ENCODE measurements at regions not wholly inside any gene's neighbourhood (a gene's known extent, or its start where the extent isn't known, plus 50 kb on each side); places are given as distances from the start of the nearest gene placed in this dataset.
A peak's percentile ranks its signal among the peaks of the same experiment; 100 is the strongest.
"Not testable (repeated sequence)": the region's sequence is repeated elsewhere in the genome, so short reads cannot be mapped to it uniquely, and the experiment has no call there.

DNA sequence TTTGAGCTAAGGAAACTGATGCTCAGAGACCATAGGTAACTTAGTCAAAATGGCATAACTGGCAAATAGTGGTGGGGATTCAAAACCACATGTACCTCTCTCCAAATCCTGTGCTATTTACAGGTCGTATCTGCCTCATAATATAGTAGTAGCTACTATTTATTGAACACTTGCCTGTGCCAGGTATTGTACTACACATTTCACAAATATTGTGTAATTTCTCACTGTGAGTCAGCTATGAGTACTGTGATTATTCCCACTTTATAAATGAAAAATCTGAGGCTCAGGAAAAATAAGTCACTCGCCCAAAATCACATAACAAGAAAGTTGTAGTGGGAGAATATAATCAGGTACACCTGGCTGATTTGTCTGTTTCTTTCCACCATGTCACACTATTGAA, 199.8 kb upstream of the FAT3 start:
- DNase-seq: no peak

DNA sequence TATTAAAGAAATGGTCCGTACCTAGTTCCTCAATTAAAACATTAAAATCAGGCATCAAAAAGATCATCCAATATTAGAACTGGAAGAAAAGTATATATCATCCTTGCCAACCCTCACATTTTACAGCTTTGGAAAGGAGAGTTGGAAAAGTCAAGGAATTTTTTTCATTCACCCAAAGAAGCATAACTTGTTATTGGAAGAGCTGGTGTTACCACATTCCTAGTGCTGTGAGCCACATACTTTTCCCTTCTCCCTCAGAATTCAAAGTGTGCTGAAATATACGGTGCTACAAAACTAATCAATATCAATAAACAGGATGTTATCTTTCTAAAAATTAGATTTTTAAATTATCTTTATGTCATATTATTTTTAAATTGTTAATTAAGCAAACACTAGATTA, 202.1 kb upstream of the FAT3 start:
- no peak for DNase-seq

DNA sequence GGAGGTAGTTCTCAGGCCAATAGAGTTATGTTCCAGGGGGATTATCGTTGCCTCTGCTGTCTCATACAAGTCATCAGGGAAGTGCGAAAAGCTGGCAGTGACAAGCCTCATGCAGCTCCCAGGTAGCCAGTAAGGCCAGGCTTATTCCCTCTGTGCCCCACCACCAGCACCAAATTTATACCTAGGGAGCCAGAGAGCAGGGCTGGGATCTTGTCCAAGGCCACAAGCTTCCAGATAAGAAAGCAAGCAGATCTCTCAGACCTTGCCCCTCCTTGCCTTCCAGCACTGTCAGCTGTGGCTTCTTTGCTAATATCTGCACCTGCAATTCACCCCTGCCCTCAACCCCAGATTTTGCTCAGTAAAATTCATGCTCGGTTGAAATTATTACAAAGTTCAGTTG, 206.3 kb upstream of the FAT3 start:
- no peak for DNase-seq

DNA sequence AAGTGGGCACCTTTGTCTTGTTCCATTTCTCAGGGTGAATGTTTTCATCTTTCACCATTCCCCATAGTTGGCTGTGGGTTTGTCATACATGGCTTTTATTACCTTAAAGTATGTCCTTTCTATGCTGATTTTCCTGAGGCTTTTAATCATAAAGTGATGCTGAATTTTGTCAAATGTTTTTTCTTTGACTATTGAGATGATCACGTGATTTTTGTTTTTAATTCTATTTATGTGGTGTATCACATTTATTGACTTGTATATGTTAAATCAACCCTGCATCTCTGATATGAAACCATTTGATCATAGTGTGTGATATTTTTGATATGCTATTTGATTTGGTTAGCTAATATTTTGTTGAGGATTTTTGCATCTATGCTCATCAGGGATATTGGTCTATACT, 216.4 kb upstream of the FAT3 start:
- no peak for DNase-seq

DNA sequence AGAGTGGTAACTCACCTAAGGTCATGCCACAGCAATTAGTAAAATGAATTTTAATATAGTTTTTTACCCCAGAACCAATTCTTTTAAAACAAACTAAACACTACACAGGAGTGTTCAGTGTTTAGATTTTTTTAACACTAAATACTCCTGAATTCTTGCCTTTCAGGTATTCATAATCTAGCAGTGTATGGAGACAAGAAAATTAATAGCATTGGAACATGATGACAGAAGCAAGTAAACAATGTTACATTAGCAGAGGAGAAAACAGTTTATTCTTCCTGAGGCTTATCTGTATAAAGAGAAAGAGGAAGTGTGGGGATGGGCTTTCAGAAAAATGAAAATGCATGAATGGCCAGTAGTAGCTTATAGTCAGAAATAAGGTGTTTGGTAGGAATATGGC, 222.1 kb upstream of the FAT3 start:
- no peak for DNase-seq

DNA sequence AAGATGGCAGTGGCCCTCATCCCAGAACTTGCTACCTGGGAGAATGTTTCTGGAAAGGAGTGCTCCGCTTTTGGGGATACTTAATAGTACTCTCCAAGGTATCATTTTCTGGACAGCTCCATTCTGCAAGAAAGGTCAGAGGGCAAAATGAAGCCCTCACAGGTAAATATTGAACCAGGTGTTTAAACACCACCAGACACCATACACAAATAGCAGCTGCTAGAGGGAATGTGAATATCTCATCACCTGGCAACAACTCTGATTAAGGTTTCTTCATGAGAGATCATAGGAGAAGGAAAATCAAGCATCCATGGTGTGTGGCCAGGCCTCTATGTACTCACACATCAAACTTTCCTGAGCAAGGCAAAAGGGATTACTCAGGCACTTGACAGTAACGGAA, 226.1 kb upstream of the FAT3 start:
- DNase-seq: peak; percentile 60

DNA sequence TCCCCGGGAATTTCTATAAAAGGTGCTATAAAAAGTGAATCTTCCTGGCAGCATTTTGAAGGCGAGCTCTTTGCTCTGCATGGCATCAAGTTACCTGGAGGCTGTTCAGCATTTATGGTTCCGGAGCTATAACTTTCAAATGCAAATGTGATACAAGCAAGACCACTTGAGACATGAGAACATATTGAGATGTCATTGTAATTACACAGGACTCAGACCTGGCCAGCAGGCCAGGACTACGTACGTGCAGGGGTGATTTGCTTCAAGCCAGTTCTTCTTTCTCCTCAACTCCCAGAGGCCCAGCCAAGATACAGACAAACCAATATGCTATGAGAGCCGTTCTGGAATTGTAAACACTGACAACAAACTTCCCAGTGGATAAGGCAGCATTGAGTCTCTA, 227.4 kb upstream of the FAT3 start:
- DNase-seq: peak; percentile 48

DNA sequence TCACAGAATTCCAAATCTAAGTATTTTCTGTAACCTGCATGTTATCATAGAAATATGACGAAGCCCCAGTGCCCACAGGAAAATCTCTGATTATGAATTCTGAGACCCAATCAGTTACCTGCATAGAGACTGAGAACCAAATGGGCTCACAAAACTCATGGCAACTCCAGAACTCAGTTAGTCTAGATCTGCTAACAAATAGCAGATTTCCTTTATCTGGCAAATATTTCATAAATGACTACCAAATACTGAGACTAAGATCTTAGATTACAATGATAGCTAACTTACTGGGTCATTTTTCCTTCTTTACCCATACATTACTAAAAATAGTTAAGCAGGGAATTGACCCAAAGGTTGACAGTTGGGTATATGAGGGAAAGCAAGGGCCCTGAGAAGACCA, 228.1 kb upstream of the FAT3 start:
- no peak for DNase-seq

DNA sequence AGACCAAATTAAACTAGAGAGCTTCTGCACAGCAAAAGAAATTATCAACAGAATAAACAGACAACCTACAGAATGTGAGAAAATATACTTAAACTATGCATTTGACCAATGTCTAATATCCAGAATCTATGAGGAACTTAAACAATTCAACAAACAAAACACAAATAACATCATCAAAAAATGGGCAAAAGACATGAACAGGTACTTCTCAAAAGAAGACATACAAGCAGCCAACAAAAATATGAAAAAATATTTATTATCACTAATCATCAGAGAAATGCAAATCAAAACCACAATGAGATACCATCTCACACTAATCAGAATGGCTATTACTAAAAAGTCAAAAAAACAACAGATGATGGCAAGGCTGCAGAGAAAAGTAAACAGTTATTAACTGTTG, 236.2 kb upstream of the FAT3 start:
- not testable (repeated sequence) for DNase-seq

DNA sequence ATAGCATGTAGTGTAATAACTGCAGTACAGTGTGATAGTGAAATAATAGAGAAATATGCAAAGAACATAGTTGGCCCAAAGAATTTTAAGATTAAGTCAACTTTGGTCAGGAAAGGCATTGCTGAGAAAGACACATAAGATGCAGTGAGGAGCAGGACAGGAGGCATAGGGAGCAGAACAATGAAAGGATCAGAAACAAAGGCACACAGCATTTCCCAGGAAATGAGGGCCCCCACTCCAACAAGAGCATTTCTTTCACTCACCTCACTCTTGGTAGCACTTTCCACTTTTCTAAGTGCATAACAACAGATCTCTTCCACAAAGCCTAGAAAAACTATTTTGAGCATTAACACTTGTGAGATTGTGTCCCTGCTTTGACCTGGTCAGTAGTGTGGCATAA, 238.4 kb upstream of the FAT3 start:
- no peak for DNase-seq

DNA sequence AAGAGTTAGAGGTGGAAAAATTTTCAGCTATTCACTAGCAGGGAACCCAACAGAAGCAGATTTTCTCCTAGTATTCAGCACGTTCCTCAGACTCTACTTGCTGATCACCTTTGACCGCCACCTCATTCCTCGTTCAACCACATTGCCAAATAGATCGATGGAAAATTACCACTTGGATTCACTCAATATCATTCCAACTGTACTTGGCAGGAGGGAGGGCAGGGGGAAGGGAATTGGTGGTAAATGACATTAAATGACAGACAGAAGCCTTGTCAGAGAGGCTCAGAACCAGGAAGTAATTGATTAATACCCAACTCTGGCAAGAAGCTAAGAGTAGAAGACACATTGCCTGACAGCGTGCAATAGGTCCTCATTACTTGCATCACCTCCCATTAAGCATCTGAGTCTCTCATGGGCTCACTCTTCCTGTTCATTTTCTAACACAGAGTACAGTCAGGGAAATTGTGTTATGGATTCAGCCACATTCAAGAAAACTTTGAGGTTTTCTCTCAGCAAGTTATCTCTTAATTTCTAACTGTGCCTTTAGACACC, 240.5 kb upstream of the FAT3 start:
- DNase-seq: no peak

DNA sequence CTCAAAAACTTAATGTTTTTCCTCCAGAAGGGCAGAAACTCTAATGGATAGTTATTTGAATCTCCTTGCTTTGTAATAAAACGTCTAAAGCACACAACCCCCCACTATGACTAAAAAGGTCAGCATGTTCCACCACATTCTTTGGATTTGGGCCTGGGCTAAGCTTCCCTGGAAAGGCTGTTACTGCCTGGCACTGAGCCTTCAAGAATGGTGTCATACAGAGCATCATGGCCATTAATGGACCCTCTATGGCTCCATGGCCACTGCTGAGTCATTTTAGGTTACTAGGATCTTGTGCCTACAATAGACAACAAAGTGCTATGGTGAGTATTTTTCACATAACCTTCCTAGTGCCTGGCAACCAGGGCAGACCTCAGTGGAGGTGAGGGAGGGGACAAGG, 242.6 kb upstream of the FAT3 start:
- DNase-seq: no peak

DNA sequence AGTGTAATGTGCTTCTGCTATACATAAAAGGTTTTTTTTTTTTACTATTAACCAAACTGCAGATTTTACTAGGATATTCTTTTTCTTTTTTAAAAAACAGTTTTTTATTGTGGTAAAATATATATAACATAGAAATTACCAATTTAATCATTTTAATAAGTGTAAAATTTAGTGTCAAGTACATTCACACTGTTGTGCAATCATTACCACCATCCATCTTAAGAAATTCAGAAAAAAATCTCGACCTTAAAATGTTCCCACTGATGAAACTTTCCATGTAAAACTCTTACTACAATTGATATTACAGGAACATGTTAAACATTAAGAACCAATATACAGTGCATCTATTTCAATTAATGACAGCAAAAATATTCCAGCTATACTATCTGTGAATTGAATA, 244.8 kb upstream of the FAT3 start:
- no peak for DNase-seq

DNA sequence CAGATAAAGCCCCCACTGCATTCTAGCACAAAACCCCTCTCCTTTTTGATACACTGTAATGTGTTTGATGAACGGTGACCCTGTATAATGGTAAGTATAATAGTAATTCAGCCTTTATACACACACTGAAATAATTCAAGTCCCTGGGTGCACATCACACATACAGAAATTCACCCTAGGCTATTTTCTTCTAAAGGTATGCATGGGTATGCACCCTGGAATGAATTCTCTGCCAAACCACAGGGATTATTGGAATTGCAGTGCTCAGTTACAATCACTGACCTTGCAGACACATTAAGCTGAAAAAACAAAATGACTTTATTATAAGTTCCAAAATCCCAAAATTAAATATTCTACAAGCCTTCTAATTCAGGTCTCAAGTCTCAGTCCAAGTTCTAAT, 245.9 kb upstream of the FAT3 start:
- no peak for DNase-seq

DNA sequence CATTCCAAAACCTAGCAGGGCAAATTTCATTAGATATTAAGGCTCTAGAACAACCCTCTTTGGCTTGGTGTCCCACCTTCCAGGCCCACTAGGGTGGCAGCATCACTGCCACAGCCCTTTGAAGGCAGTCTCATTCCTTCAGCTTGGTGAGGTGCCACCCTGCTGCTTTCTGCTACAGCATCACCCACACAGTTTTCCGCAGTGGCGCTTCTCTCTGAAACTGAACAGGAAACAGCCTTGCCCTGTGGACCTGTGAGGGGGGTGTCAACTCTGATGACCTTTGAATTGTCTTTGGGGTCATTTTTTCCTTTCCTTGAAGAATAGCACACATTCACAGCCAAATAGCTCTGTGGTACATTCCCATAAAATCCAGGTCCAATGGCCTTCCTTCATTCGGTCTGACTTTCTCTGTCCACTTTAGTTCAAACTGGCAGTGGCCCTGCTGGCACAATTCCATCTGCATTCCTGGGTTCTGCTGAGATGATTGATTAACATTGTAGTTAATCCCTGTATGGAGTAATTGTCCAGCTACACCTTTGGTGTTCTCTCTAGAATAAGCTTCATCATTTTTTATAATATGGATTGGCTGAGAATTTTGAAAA, 251.9 kb upstream of the FAT3 start:
- no peak for DNase-seq

DNA sequence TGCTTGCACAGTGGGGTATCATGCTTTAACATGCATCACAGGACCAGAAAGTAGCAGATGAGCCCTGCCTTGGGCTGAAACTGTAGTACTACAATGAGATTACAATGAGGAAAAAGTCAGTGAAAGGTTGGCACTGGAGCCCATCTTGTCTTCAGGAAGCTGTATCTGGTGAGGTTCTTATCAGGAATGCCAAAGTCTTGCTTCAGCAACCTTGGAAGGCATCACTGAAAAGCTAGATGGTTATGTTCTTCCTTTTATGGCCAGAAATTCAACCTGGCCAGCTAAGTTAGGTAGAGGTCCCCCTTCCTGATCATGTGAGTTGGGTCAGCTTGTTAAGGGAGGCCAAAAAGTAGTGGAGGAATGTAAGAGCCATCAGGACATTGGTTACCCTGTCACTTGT, 254.0 kb upstream of the FAT3 start:
- DNase-seq: no peak

DNA sequence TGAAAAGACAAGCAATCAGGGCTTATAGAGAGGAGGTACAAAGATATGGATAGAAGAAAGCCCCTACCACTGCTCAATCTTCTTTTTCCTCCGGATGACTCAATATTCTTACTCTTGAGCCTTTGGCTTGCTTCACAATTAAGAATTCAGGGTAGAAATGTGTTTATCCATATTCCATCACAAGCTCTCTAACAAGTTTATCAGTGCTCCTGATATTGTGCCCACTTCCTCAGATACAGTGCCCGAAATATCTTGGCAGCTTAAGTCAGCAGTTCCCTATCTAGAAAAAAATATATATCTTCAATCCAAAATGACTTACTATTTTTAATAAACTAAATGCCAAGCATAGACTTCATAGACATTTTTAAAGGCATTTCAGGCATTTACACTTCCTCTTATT, 255.1 kb upstream of the FAT3 start:
- DNase-seq: no peak

DNA sequence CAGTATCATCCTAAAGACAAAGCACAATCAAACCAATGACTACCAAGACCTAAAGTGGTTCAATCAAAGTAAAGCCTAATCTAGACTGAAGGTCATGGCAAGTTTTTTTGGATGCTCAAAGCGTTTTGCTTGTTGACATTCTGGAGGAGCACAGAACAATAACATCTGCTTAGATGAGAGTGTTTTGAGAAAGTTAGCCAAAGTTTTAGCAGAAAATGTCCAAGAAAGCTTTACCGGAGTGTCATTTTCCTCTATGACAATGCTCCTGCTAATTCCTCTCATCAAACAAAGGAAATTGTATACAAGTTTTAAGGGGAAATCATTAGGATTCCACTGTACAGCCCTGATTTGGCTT, 256.9 kb upstream of the FAT3 start:
- no peak for DNase-seq

DNA sequence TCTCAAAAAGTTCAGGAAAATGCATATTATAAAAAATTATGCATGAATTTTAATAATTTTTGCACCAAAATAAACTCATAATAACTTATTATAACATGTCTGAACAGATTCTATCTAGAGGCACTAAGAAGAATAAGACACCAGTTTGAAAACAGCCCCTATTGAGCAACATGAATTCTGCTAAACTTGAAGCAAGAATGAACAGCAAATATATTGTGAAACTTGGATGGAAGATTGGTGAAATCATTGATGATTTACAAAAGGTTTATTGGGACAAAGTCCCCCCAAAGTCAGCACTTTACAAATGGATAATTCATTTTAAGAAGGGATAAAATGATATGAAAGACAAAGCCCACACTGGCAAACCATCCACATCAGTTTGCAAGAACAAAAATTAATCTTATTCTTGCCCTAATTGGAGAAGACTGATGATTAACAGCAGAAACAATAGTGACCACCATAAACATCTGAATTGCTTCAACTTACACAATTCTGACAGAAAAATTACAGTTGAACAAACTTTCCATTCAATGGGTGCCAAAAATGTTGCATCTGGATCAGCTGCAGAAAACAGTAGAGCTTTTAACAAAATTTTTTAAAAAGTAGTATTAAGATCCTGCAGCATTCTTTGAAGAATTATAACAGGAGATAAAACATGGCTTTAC, 257.5 kb upstream of the FAT3 start:
- no peak for DNase-seq

DNA sequence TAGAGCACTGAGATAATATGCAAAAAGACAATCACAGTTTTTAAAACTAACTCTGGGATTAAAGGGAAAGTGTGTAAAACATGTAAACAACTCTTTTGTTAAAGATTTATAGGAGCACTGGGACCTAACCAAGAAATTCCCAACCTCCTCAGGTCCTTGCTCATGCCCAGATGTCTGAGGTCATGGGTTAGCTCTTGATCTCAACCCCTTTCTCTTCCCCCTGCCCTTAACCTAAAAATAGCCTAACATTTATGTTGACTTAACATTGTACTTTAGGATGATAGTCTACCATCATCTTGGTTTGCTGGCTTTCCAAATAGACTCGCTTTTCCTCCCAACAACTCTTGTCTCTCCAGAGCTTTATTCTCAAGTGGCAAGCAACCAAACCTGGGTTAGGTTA, 258.2 kb upstream of the FAT3 start:
- DNase-seq: no peak

DNA sequence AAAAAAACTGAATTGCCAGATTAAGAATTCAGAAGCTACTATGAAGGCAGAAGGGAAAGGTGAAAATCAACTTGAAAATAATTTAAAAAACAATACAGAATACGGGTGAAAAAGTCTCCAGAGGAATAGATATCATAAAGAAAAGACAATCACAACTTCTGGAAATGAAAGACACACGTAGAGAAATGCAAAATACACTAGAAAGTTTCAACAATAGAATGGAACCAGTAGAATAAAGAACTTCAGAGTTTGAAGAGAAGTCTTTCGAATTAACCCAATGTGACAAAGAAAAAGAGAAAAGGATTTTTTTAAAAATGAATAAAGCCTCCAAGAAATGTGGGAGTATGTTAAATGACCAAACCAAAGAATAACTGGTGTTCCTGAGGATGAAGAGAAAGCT, 263.8 kb upstream of the FAT3 start:
- no peak for DNase-seq

DNA sequence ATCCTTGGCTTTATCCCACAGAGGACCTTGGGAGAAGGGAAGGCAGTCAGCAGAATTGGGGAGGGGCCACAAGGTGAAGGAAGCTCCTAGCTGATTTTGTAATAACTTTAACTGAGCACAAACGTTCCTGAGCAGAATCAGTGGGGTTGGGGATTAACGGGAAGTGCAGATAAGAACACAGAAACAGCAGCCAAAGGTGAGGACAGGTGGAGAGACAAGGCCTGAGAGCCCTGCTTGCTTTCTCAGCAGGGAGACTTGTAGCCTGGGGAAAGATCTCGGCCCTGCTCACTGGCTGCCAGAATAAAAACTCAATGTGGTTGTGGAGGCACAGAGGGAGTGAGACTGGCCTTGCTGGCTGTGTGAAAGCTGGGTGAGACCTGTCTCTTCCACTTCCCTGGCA, 265.2 kb upstream of the FAT3 start:
- no peak for DNase-seq

DNA sequence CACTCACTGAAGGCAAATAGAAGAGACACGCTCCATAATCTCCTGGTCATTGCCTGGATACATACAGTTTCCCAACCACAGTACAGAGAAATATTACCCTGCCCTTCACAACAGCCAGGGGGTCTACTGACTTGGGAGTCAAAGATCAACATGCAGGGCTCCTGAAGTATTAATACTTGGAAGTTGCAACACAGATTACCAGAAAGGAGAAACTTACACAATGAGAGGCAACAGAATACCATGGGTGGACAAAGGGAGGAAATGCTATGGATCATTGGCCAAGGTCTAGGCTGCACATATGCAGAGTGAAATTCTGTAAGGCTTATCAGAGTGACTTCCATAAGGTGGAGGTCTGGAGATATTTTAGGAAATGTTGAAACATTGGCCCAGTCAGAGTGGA, 267.9 kb upstream of the FAT3 start:
- DNase-seq: no peak

DNA sequence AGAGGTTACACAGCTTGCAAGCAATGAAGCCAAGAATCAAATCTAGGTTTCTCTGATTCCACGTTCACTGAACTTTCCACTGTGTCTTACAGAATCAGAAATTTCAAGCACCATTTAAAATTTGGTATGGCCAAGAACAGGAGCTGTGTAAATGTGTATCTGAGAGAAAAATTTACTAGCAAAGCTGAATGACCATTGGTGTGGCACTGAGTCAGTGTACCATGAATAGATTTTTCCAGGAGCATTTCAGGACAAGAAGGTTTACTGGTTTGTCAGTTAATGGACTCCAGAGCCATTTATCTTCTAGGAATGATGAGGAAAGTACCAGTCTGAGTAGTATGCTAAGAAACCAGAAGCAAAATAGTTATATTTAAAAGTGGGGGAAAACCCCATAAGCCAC, 269.4 kb upstream of the FAT3 start:
- DNase-seq: no peak

DNA sequence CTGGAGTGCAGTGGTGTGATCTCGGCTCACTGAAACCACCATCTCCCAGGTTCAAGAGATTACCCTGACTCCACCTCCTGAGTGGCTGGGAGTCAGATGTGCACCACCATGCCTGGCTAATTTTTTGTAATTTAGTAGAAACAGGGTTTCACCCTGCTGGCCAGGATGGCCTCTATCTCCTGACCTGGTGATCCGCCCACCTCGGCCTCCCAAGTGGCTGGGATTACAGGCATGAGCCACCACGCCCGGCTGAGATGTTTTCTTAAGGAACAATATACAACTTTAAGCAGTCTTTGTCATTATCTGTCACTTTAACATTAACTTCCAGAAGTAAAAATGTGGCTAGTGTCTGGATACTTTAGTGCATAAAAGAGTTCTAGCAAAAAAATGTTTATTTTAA, 272.6 kb upstream of the FAT3 start:
- no peak for DNase-seq

Measured in NCI-H1092 treated with DMSO at 0.1 percent for 48 hours (cell line).